GM12872 (cell line): ENCODE measurements at regions not wholly inside any gene's neighbourhood (a gene's known extent, or its start where the extent isn't known, plus 50 kb on each side); places are given as distances from the start of the nearest gene placed in this dataset.

ENCODE experiments used
- CTCF ChIP-seq: IDR thresholded peaks from 3 replicates; pipeline ENCODE4 v1.5.1; 2011; ENCODE audit warnings: low read depth, mild to moderate bottlenecking, low read length, moderate library complexity; ENCODE audit not compliant: insufficient read depth

GRCh38 chr15:62601777-62602545 is 436.9 kb upstream of the C2CD4B start:
- TF ChIP-seq CTCF = no peak

DNA sequence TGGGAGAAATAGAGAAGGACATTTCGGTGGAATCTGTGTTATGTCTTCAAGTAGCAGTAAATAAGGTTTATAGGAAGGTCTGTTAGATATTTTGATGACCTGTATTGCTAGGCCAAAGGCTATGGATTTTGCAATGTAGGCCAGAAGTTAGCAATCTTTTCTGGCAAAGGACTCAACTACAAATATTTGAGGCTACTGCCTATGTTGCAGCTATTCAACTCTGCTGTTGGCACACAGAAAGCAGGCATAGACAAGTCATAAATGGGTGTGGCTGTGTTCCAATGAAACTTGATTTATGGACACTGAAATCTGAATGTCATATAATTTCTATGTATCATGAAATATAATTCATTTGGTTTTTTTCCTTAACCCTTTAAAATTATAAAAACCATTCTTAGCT is 438.7 kb upstream of the C2CD4B start:
- TF ChIP-seq CTCF = no peak

- no peak for TF ChIP-seq CTCF
Observed at GRCh38 chr15:62605282-62605681, 437.3 kb upstream of the TPM1 start.

DNA sequence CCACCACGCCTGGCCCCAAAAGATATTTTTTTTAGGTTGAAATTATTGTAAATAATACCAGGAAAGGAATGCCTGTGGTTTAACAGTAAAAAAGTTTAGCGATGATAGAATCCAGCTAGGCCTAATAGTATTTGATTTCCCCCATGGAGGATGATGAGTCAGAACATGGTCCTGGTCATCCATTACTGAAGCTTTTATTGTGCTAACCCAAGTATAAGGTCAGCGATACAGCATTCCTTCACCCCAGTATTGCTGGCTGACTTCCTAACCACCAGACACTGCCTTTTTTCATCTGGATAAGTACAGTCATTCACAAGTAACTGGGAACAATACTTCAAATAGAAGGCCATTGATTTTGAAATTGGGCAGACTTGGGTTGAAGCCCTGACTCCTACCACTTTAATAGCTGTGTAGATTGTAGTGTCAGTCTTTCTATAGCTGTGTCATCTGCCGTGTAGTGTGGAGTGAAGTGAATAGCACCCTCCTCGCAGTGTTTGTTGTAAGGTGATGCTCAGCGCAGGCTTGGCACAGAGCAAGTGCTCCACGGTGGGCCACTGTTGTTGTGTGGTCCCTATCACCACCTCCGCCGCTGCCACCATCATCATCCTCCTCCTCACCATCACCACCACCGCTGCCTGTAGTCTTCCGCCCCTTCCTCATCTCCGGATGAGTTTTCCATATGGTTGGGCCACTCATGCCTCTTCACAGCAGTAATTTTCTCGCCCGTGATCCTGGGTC is 436.0 kb upstream of the TPM1 start:
- no peak for TF ChIP-seq CTCF

GRCh38 chr15:62607114-62607462 is 435.5 kb upstream of the TPM1 start:
- TF ChIP-seq CTCF = no peak

DNA sequence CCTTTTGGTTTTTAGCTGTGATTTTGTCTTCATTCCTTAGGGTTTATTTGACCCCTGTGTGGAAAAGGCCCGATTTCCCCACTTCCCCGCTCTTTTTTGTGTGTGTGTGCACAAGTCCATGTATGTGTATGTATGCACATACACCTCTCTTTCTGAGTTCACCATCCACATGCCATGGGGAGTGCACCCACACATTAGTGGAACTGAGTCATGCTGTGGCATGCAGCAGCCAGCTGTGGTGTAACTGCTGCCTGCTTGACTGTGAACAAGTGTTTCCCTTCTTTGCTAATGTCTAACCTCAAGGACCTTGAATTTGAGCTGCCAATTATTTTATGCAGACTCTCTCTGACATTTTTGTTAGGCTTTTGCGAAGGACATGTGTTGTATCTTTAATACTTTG is 434.9 kb upstream of the TPM1 start:
- TF ChIP-seq CTCF = no peak

DNA sequence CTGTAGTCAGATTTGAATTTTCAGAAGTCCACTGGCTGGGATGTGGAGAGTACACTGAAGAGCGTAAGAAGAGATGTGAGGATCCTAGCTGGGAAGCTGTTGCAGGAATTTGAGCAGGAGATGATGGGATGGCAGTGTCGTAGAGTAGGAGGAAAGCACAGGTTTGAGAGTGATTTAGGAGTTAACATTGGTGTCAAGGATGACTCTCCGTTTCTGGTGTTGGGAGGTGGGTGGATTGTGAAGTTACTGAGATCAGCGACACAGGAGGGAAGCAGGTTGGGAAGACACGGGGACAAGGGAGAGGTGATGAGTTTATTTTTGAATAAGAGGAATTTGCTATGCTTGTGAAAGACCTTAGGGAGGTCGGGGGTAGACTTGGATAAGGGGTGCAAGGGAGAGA is 434.2 kb upstream of the TPM1 start:
- no peak for TF ChIP-seq CTCF
